ENCODE measurements at regions not wholly inside any gene's neighbourhood (a gene's known extent, or its start where the extent isn't known, plus 50 kb on each side); places are given as distances from the start of the nearest gene placed in this dataset.
"Not testable (repeated sequence)": the region's sequence is repeated elsewhere in the genome, so short reads cannot be mapped to it uniquely, and the experiment has no call there.

DNA sequence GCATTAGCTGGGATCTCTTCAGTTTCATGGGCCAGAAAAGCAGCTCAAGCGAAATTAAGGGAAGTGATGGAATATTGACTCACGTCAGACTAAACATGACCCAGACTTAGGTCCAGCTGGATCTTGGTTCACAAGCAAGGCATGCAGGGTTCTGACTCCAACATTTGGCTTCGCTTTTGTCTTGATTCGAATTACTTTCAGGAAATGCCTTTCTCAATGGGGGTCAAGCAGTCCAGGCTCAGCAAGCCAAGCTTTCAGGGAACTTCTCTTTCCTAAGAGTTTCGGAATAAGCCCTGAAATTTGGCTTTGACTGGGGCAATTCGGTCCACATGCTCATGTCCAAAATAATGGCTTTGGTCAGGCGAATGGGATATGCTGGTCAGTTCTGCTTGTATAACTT is 678.7 kb upstream of the TMEM132C start:
- no peak overlapping the region for H3K27ac Mint-ChIP-seq
- ATAC-seq (replicated peaks in 1 of 2), result no peak
- H3K36me3 Mint-ChIP-seq (ENCODE audit: insufficient read depth in 2 of 2), result peaks cover 0 to 4% of the 10 kb centered on the region in 2 donors
- no peaks in the 10 kb centered on the region for H3K27me3 Mint-ChIP-seq (ENCODE audit: low read depth)
- no peak for DNase-seq
- no peaks in the 10 kb centered on the region for H3K4me1 Mint-ChIP-seq (ENCODE audit: low read depth)
- peaks cover 4% of the 10 kb centered on the region in 2 donors for H3K9me3 Mint-ChIP-seq
- H3K4me3 Mint-ChIP-seq, result no peak overlapping the region

DNA sequence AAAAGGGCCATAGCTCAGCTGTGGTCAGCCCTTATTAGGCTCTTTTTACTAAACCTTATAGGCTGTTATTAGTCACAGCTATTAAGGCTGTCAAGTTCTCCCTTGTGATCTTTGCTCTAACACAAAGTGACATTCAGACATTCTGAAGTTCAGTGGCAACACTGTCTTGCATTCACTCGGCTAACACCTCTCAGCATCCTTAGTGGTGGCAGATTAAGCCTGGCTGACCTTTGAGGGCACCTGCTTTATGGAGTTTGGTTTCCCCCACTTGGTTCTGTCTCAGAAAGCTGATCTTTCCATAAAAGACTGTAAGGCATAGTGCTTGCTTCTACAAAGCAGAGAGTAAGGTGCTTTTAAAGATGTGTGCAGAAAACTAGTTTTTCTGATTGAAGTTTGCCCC is 677.4 kb upstream of the TMEM132C start:
- no peak for DNase-seq

GRCh38 chr12:127590868-127591267 is 676.1 kb upstream of the TMEM132C start:
- H3K27ac Mint-ChIP-seq, result no peak overlapping the region
- H3K9me3 Mint-ChIP-seq, result peaks cover 4 to 6% of the 10 kb centered on the region in 2 donors
- no peaks in the 10 kb centered on the region for H3K27me3 Mint-ChIP-seq (ENCODE audit: low read depth)
- H3K36me3 Mint-ChIP-seq (ENCODE audit: insufficient read depth in 2 of 2), result peaks cover 0 to 5% of the 10 kb centered on the region in 2 donors
- H3K4me1 Mint-ChIP-seq (ENCODE audit: low read depth), result no peaks in the 10 kb centered on the region
- ATAC-seq (replicated peaks in 1 of 2) (no peak), DNase-seq (no peak)
- no peak overlapping the region for H3K4me3 Mint-ChIP-seq

More for the DNA sequence above, 677.4 kb upstream of the TMEM132C start:
- Mint-ChIP-seq H3K4me3 (no peak overlapping the region), H3K9me3 (peaks cover 4% of the 10 kb centered on the region in 2 donors), H3K4me1 (ENCODE audit: low read depth) (no peaks in the 10 kb centered on the region), H3K27ac (no peak overlapping the region), H3K27me3 (ENCODE audit: low read depth) (no peaks in the 10 kb centered on the region), H3K36me3 (ENCODE audit: insufficient read depth in 2 of 2) (peaks cover 0 to 4% of the 10 kb centered on the region in 2 donors)
- ATAC-seq (replicated peaks in 1 of 2), result no peak

- H3K27me3 Mint-ChIP-seq (ENCODE audit: low read depth), result no peaks in the 10 kb centered on the region
- no peak for ATAC-seq (replicated peaks in 1 of 2)
- H3K4me3 Mint-ChIP-seq, result no peak overlapping the region
- no peak overlapping the region for H3K27ac Mint-ChIP-seq
- peaks cover 0 to 8% of the 10 kb centered on the region in 2 donors for H3K9me3 Mint-ChIP-seq
- H3K4me1 Mint-ChIP-seq (ENCODE audit: low read depth), result no peaks in the 10 kb centered on the region
- no peak for DNase-seq
- H3K36me3 Mint-ChIP-seq (ENCODE audit: insufficient read depth in 2 of 2), result peaks cover 0 to 5% of the 10 kb centered on the region in 2 donors
Measured at GRCh38 chr12:127592245-127592644, 674.7 kb upstream of the TMEM132C start.

- Mint-ChIP-seq H3K36me3 (ENCODE audit: insufficient read depth in 2 of 2) (peaks cover 0 to 3% of the 10 kb centered on the region in 2 donors), H3K27me3 (ENCODE audit: low read depth) (no peaks in the 10 kb centered on the region), H3K27ac (no peak overlapping the region), H3K4me3 (no peak overlapping the region), H3K4me1 (ENCODE audit: low read depth) (no peaks in the 10 kb centered on the region), H3K9me3 (peaks cover 0 to 9% of the 10 kb centered on the region in 2 donors)
- DNase-seq (no peak), ATAC-seq (replicated peaks in 1 of 2) (no peak)
Measured at GRCh38 chr12:127594351-127594970, 672.5 kb upstream of the TMEM132C start.

- Mint-ChIP-seq H3K27ac (no peak overlapping the region), H3K36me3 (ENCODE audit: insufficient read depth in 2 of 2) (peaks cover 0 to 3% of the 10 kb centered on the region in 2 donors), H3K4me1 (ENCODE audit: low read depth) (no peaks in the 10 kb centered on the region), H3K4me3 (no peak overlapping the region), H3K27me3 (ENCODE audit: low read depth) (no peaks in the 10 kb centered on the region), H3K9me3 (peaks cover 0 to 9% of the 10 kb centered on the region in 2 donors)
- DNase-seq (no peak), ATAC-seq (replicated peaks in 1 of 2) (no peak)
Measured at GRCh38 chr12:127595506-127595905, 671.5 kb upstream of the TMEM132C start.

DNA sequence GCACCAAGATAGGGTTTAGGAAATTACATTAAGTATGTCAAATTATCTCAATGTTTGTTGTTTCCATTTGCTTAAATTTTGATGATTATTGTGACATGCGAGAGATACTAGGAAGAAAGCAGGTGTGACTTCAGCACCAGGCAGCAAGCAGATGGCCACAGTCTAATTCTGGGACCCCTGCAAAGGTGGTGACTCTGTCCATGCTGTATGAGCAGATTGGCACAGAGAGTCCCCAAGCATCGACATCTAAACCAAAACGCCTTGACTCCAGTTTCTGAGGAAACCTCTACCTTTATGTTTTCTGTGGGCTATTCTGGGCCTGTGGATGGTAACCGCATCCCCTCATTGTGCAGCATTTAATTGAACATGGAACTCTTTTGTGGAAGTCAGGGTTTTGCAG is 670.1 kb upstream of the TMEM132C start:
- Mint-ChIP-seq H3K4me1 (ENCODE audit: low read depth) (no peaks in the 10 kb centered on the region), H3K36me3 (ENCODE audit: insufficient read depth in 2 of 2) (peaks cover 0 to 3% of the 10 kb centered on the region in 2 donors), H3K4me3 (no peak overlapping the region), H3K27me3 (ENCODE audit: low read depth) (no peaks in the 10 kb centered on the region), H3K9me3 (peaks cover 0 to 9% of the 10 kb centered on the region in 2 donors), H3K27ac (no peak overlapping the region)
- no peak for ATAC-seq (replicated peaks in 1 of 2)
- DNase-seq, result no peak

DNA sequence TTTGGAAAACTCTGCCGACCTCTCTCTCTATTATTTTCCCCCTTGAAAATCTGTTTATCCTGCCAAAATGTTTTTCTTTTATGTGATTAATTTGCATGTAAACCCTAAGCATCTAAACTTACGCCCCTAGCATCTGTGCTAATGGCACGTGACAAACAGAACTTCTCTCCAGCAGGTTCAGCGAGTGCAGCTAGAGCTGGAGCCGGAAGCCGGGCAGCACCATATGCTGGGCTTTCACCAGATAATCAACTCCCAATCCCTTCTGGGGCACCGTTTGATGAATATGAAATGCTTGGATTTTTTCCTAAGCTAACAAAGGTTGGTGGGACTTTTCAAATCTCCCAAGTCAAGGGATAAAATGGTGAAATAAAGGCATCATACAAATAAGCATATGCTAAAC is 667.5 kb upstream of the TMEM132C start:
- H3K27ac Mint-ChIP-seq, result no peak overlapping the region
- no peaks in the 10 kb centered on the region for H3K27me3 Mint-ChIP-seq (ENCODE audit: low read depth)
- DNase-seq (no peak), ATAC-seq (replicated peaks in 1 of 2) (no peak)
- no peak overlapping the region for H3K4me3 Mint-ChIP-seq
- H3K9me3 Mint-ChIP-seq, result peaks cover 0 to 6% of the 10 kb centered on the region in 2 donors
- no peaks in the 10 kb centered on the region for H3K4me1 Mint-ChIP-seq (ENCODE audit: low read depth)
- peaks cover 0 to 1% of the 10 kb centered on the region in 2 donors for H3K36me3 Mint-ChIP-seq (ENCODE audit: insufficient read depth in 2 of 2)

GRCh38 chr12:127600211-127600610 is 666.8 kb upstream of the TMEM132C start:
- H3K9me3 Mint-ChIP-seq, result peaks cover 0 to 4% of the 10 kb centered on the region in 2 donors
- H3K27ac Mint-ChIP-seq, result no peak overlapping the region
- no peaks in the 10 kb centered on the region for H3K4me1 Mint-ChIP-seq (ENCODE audit: low read depth)
- no peaks in the 10 kb centered on the region for H3K27me3 Mint-ChIP-seq (ENCODE audit: low read depth)
- DNase-seq (no peak), ATAC-seq (replicated peaks in 1 of 2) (no peak)
- no peak overlapping the region for H3K4me3 Mint-ChIP-seq
- H3K36me3 Mint-ChIP-seq (ENCODE audit: insufficient read depth in 2 of 2), result peaks cover 0 to 1% of the 10 kb centered on the region in 2 donors

- Mint-ChIP-seq H3K4me3 (no peak overlapping the region), H3K27ac (no peak overlapping the region), H3K36me3 (ENCODE audit: insufficient read depth in 2 of 2) (no peaks in the 10 kb centered on the region), H3K27me3 (ENCODE audit: low read depth) (no peaks in the 10 kb centered on the region), H3K4me1 (ENCODE audit: low read depth) (no peaks in the 10 kb centered on the region), H3K9me3 (peaks cover 3 to 6% of the 10 kb centered on the region in 2 donors)
- DNase-seq (no peak), ATAC-seq (replicated peaks in 1 of 2) (no peak)
Measured at GRCh38 chr12:127606476-127607015, 660.4 kb upstream of the TMEM132C start.

- H3K4me1 Mint-ChIP-seq (ENCODE audit: low read depth), result no peaks in the 10 kb centered on the region
- no peak for ATAC-seq (replicated peaks in 1 of 2)
- no peak overlapping the region for H3K4me3 Mint-ChIP-seq
- H3K27ac Mint-ChIP-seq, result no peak overlapping the region
- no peak for DNase-seq
- H3K36me3 Mint-ChIP-seq (ENCODE audit: insufficient read depth in 2 of 2), result no peaks in the 10 kb centered on the region
- H3K27me3 Mint-ChIP-seq (ENCODE audit: low read depth), result no peaks in the 10 kb centered on the region
- H3K9me3 Mint-ChIP-seq, result peaks cover 3 to 8% of the 10 kb centered on the region in 2 donors
Measured at GRCh38 chr12:127607146-127607725, 659.7 kb upstream of the TMEM132C start.

- not testable (repeated sequence) for H3K27me3 Mint-ChIP-seq (ENCODE audit: low read depth)
Measured at GRCh38 chr12:127608359-127608758, 658.6 kb upstream of the TMEM132C start.

DNA sequence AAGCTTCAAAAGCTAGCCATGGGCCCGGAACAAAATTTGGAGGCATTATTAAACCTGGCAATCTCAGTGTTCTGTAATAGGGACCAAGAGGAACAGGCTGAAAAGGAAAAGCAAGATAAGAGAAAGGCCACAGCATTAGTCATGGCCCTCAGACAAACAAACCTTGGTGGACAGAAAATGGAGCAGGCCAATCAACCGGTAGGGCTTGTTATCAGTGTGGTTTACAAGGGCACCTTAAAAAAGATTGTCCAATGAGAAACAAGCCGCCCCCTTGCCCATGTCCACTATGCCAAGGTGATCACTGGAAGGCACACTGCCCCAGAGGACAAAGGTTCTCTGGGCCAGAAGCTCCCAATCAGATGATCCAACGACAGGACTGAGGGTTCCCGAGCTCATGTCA is 653.9 kb upstream of the TMEM132C start:
- H3K9me3 Mint-ChIP-seq, result peaks cover 3 to 5% of the 10 kb centered on the region in 2 donors
- ATAC-seq (replicated peaks in 1 of 2) (no peak), DNase-seq (no peak)
- H3K27me3 Mint-ChIP-seq (ENCODE audit: low read depth), result no peaks in the 10 kb centered on the region
- no peak overlapping the region for H3K4me3 Mint-ChIP-seq
- H3K4me1 Mint-ChIP-seq (ENCODE audit: low read depth), result no peaks in the 10 kb centered on the region
- no peak overlapping the region for H3K27ac Mint-ChIP-seq
- H3K36me3 Mint-ChIP-seq (ENCODE audit: insufficient read depth in 2 of 2), result no peaks in the 10 kb centered on the region

More at GRCh38 chr12:127608359-127608758, 658.6 kb upstream of the TMEM132C start:
- H3K9me3 Mint-ChIP-seq; H3K4me3 Mint-ChIP-seq; ATAC-seq (replicated peaks in 1 of 2); DNase-seq; H3K27ac Mint-ChIP-seq; H3K4me1 Mint-ChIP-seq (ENCODE audit: low read depth); H3K36me3 Mint-ChIP-seq (ENCODE audit: insufficient read depth in 2 of 2): not testable (repeated sequence)
